ENCODE measurements at regions not wholly inside any gene's neighbourhood (a gene's known extent, or its start where the extent isn't known, plus 50 kb on each side); places are given as distances from the start of the nearest gene placed in this dataset.

DNA sequence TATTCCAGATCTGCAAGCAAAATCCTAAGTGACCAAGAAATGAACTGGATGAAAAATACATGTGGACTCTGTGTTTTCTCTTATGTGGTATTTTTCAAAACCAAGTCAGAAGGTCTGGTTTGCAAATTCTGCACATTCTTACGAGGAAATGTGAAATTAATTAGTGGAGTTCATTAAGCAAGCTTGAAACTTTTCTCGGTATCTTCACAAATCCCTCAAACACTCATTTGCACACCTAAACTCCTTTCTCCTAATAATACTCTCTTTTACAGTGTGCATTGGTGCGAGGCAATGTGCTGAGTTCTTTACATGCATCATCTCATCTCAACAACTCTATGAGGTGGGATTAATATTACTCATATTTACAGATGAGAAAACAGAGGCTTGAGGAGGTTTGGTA is 82.1 kb downstream of the MTERF1 start:
- no peak for DNase-seq

DNA sequence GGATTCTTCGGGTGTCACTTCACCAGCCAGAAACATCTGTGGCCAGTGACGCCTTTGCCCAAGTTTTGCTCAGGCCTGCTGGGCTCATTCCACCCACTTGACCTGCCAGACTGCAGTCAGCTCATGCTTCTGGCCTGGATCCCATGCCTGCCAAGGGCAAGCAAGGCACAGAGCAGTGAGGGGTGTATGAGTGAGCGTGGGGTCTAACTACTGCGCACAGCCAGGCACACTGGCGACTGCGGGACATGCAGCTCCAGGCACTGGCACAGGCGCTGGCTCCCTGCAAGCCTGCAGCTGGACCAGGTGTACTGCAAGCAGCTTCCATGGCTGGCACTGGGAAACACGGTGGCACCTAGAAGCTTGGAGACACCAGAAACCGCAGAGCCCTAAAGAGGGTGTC is 80.1 kb downstream of the MTERF1 start:
- no peak for DNase-seq

DNA sequence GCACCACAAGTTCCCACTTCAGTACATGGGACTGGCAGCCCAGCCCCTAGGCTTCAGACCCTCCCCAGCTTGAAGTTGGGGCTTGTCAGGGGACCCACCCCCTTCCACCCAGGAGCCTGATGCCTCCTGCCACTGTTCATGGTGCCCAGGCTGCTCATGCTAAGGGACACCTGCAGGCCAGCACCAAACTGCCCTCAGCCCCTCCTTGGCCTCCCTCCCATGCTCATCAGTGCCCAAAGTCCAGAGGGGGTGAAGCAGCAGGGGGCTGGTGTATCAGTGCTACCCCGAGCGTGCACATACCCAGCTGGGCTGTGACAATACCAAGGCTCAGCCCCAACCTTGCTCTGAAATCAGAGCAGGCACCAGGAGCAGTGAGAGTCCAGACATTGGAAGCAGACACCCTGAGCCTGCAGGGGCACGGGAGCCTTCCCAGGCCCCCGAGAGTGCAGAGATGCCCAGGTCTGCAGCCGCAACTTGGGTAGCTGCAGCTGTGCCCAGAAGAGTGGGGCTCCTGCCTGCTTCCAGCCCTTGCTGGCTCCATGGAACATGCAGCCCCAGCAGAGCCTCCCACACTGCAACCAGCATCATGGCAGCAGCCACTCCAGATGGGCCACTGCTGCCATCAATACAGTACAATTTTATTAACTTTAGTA is 79.0 kb downstream of the MTERF1 start:
- DNase-seq = no peak

DNA sequence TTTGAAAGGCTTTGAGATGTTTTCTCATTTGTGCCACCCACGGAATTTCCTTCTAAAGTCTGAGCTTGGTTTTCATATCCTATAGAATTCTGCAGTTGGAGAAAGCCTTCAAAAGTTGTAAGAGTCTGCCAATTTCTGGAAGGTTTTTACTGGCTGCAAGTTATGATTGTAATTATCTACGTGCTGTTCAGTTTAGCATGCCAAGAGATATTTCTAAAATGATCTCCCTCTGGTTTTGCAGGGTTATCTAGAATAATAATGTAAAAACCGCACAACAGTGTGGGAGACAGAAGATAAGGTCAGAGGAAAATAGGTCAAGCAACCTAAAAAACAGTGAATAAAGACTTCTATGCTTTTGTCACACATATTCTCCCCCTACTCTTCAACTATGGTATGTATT is 69.3 kb downstream of the MTERF1 start:
- peak; percentile 46 for DNase-seq

DNA sequence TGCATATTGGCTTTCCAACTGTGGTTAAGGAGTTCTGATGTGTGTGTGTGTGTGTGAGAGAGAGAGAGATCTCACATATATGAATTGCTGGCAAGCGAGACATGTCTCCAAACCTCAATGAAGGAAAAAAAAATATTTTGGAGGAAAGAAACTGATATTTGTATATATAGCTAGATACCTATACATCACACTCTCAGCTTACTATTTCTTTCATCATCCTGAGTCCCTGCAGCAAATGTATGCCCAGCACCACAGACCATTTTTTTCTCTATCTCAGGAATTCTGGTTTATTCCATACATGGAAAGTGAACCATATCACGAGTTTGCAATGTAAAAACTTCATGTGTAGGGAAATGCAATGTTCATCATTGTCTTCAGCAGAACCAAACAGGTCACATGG is 68.9 kb downstream of the MTERF1 start:
- DNase-seq = no peak

DNA sequence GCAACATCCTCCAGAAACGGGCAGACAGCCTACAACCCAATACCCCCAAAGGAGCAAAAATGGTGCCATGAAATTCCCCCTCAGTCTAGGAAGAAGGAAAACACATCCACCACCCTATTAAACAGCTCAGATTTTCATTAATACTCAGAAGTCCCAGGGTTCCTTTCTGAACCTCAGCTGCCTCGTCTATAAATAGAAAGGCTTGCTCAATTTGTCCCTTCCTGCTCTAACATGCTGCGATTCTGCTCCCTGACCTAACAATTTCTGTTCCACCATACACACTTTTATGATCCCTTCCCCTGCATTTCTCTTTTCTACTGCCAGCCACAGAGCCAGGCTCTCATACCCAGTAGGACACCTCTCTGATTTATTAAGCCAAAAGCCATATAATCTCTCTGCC is 68.1 kb downstream of the MTERF1 start:
- no peak for DNase-seq

DNA sequence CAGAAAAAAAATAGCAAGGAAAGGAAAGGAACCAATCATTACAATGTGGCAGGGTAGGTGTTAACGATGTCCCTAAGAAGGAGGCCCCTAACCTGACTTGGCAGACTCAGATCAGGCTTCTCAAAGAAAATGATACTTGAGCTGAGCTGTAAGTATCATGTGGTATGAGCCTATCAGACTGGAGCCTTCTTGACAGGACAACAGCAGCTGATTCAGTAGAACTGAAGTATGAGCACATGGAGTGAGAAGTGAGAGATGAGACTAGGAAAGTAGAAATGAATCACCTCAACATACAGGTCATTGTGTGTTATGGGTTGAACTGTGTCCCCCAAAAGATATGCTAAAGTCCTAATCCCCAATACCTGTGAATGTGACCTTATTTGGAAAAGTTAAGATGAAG is 66.3 kb downstream of the MTERF1 start:
- DNase-seq = no peak

All from hematopoietic multipotent progenitor cell treated with erythropoietin and hydrocortisone succinate and interleukin-3 and kit ligand, for 4 days (in vitro differentiated cells).